GM21619 (cell line): ENCODE measurements at regions not wholly inside any gene's neighbourhood (a gene's known extent, or its start where the extent isn't known, plus 50 kb on each side); places are given as distances from the start of the nearest gene placed in this dataset.
"Not testable (repeated sequence)": the region's sequence is repeated elsewhere in the genome, so short reads cannot be mapped to it uniquely, and the experiment has no call there.

Experiments
- ATAC-seq: cut with Tn5 transposase; IDR thresholded peaks from one replicate; pipeline ENCODE4 v1.9.1; 2021; ENCODE audit not compliant: unreplicated experiment

DNA sequence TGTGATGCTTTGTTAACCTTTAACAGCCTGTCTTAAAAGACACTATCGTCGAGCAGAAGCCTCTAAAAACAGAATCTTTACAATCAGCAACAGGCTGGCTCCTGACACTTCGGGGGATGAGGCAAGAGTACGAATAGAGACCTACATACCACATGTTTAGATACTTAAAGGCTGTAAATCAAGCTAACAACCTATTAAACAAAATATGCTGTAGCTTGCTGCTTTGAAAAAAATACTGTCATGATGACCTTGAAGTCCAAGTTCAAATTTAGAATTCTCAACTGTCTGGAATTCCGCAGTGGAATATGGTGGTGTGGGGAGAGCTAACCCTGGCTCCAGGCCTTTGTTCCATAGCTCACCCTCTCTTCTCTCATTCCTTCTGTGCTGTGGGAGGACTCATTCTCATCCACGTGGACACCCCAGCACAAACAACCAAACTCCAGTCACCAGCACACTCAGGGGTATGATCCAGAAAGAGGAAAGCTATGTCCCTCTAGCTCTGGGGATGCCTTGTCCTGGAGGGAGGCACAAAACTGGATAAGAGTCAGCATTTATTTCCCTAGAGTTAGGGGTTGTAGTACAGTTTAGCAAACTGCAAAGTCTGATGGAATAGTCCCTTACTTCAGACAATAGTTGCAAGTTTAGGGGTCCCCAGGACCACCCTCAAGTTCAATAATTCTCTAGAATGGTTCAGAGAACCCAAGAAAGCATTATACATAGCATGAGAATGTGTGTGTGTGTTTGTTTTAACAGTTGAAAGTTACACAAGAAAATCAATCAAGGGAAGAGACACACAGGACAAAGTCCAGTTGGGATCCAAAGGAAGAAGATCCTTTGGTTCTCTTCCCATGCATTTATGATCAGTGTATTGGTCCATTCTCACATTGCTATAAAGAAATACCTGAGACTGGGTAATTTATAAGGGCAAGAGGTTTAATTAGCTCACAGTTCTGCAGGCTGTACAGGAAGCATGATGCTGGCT lies 196.1 kb upstream of the SVIL start:
- no peak for ATAC-seq

DNA sequence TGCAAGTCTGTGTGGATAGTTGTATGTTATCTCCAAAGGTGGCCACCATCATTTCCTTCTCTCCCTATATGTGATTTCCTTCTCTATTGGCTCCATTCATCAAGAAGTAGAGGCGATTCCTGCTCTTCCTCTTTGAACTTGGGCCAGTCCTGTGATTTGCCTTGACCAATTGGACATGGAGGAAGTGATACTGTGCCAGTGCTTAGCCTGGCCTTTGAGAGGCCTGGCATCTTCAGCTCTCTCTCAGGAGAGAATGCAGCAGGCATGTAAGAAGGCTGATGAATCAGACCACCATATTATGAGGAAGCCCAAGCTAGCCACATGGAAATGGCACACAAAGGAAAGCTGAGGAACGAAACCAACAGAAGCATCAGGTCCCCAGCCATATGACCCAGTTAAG lies 195.0 kb upstream of the SVIL start:
- ATAC-seq = no peak

DNA sequence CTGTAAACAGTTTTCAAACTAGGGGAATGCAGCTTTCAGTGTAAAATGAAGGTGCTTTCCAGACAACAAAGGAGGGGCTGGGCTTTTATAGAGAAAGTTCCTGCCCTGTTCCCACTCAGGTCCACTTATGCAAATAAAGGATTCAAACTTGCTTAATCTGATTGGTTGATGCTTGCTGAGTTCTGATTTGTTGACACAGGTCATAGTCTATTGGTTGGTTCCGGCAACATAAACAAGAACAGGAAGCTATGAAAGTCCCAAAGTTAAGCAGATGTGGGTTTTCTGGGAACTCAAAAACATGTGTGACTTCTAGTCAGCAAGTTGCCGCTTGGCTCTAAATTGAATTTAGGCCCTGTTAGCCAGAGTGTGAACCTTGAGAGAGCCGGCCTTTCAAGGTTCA lies 194.2 kb upstream of the SVIL start:
- no peak for ATAC-seq

DNA sequence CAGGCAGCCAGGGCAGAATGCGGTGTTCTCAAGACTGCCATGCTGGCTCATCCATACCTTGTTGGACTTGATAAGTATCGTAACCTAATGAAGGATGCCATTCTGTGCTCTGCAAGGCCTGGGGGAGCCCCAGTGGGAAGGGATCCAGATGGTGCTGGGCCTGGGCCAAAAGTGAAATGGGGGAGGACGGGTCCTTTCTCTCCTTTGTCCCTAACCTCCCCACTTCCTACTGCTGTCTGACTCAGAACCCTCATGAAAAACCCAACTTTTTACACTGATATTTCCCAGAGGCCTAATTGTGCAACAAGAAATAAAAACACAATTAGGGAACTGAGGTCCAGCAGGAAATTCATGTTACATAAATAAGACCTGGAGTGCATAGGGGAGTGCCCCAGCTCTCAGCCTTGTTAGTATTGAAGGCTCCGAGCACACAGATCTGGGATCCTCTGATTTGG lies 193.7 kb upstream of the SVIL start:
- ATAC-seq = no peak

DNA sequence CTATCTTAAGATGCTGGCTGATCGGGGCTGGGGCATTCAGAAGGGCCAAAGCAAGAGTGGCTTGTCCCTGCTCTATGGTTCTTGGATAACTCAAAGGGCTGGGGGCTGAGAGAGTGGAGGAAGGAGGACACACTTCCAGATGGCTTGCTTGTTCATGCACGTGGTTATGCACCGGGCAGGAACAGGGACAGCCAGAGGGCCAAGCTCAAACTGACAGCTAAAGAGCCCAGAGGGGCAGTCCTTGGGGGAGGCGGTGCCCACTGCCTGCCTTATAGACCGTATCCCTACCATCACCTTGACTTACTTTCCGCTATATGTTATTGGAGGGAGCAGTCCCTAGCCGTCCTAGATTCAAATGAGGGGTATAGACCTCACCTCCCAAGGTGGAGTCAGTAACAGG lies 192.7 kb upstream of the SVIL start:
- no peak for ATAC-seq

DNA sequence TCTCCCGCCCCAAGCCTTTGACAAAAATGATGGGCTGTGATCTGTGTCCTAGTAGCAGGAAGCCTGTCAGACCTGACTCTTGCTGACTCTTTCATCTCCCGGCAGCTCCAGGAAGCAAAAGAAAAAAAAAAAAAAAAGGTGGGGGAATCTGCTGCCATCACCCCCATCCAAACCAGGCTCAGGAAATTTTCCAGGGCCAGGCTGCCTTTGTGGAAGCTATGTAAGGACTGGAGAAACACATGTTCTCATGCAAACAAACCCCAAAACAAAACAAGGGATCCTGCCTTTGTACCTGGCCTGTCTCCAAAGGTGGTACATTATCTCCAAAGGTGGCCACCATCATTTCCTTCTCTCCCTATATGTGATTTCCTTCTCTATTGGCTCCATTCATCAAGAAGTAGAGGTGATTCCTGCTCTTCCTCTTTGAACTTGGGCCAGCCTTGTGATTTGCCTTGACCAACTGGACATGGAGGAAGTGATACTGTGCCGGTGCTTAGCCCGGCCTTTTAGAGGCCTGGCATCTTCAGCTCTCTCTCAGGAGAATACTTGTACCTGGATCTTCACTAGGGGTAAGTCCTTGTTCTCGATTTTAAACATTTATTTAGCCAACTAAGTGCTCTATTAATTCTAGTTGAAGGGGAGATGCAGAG lies 192.2 kb upstream of the SVIL start:
- ATAC-seq = no peak

DNA sequence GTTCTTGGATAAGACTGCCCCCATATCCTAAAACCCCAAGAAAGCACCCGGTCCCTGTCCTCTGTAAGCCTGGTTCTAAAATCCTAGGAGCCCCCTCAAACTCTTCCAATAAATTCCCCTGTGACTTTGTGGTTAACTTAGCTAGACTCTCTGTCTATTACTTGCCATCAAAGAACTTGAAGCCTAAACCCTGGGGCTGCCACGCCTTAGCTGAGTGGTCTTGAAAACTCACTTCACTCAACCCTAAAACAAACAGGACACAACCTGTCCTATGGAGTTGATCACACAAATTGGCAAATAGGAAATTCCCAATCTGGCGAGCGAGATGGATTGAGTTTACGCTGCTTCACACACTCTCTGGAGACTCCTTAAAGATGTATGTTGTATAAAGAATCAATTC lies 191.4 kb upstream of the SVIL start:
- no peak for ATAC-seq

DNA sequence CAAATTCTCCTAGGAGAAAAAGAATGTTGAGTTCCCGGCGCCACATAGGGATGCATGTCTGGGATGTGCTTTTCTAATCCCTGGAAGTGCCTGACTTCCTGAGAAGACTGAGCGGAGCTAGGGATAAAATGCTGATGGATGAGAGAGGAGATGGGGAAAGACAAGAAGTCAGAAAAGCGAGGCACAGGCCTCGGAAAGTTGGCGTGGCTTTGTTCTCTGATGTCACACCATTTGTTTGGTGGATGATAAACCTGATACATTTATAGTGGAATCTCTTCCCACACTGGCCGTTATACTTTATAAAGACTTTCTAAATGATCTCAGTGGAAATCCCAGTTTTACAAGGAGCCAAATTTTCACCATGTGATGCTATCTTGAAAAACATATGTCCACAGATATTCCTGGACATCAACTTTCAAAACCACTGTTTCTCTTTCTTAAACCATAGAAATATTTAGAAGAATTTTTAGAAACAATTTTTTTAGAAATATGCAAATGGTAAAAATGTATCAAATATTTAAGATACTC lies 188.8 kb upstream of the SVIL start:
- ATAC-seq = no peak

DNA sequence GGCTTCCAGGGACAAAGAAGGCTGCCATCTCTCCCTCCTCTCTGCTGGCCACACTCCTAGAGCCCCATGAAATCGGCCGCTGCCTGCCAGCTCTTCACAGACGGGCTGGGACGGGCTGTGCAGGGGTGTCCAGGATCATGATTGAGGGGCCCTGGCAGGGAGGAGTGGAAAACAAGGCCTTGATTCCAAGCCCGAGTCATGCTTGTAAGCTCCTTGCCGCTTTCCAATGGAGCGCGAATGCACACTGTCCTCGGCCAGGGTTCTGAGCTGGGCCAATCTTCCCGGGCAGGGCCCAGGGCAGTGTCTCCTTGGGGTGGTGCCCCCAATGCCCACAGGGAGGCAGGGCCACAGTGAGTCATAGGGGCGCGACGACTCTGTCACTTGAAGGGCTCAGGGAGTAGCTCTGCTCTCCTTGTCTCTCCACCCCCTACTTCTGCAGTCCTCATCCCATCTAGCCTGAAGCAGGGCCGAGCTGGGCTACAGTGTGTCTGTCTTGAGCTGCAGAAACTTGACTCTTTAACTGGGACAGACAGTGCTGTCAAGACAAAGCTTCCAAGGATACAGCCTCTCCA lies 186.2 kb upstream of the SVIL start:
- no peak for ATAC-seq

DNA sequence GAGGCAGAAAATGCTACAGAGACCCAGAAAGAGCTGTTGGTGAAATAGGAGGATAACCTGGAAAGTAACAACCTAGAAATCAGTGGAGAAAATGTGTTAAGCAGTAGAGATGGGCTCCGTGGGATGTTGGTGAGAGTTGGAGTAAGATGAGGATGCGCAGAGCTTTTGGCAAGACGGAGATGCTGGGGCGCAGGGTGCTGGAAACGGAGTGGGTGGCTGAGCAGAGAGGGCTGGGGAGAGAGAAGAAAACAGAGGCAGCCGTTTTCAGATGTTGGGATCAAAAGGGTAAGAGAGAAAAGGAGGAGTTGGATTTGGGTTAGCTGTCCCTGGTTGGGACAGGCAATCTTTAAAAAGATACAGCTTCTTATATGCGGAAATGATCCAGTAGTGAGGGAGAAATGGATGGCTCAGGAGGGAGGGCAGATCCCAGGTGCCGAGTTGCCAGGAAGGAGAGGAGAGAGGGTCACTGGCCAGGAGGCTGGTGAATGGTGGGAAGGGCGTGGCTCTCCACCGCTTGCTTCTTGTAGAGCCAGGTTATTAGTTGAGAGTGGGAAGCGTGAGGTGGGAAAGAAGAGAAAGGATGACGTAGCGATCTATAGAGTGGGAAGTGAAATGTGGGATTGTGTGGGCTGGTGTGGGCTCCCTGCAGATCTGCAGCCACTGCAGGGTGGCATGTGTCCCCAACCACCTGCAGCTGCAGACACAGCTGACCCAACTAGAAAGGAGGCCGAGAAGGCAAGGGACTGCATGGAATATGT lies 182.2 kb upstream of the SVIL start:
- no peak for ATAC-seq

DNA sequence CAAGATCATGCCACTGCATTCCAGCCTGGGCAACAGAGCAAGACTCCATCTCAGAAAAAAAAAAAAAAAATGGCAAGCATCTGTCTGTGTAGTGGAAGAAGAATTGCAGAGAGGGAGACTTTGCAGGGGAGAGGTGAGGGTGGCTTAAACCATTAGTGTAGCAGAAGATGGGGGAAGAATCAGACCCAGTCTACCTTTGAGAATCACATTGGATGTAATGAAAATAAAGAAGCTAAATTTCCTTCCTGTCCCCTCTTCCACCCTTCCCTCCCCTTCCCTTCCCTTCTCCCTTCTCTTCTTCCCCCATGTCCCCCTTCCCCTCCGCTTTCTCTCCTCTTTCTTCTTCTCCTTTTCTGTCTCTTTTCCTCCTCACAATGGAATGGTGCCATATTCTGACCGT lies 180.8 kb upstream of the SVIL start:
- ATAC-seq = no peak

DNA sequence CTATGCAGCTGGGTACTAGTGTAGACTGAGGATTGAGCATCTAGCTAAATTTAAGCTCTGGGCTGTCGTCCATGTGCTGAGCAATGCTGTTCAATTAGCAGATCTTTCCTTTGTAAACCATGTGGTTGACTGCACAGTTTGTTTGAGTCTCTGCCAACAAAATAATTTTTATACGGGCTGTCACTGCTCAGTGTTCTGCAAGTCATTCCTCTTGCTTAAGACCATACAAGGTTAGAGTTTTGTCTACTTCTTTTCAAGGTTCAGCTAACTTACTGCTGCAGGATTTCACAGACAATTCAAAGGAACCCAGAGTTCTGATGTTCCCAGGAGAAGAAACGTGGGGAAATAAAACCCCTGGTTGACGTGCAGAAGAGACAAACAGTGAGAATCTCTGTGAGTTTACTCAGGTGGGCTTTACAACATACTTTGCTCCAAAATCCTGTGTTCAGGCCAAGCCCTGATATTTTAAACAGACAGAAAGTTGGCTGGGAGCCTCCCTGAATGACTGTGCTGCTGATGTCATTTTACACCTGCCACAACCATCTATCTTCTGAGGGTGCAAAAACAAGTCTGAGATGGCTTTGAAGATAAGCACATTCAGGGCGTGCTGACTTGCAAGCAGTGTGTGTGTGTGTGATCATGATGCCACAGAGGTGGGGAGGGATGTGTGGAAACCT lies 177.1 kb upstream of the SVIL start:
- no peak for ATAC-seq

DNA sequence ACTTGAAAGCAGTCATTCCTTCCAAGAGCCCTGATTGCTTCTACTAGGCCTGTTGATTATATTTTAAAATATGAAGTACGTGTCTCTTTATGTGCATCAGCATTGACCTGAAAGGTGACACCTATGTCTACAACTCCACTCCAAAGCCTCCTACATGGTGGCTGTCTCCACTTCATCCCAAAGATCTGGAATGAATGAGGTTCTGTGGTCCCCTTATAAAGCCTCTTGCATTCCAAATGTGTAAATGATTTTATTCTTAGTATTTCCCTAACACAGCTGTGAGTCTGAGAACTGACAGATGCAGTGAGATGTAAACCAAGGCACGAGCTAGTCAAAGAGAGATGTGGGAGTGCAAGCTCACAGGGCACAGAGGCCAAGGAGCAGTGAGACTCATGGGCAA lies 176.0 kb upstream of the SVIL start:
- no peak for ATAC-seq

DNA sequence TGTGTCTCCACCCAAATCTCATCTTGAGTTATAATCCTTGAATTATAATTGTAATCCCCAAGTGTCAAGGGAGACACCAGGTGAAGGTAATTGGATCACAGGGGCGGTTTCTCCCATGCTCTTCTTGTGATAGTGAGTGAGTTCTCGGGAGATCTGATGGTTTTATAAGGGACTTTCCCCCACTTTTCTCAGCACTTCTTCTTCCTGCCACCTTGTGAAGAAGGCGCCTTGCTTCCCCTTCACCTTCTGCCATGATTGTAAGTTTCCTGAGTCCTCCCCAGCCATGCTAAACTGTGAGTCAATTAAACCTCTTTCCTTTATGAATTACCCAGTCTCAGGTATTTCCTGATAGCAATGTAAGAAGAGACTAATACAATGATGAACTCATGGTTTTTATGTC lies 175.5 kb upstream of the SVIL start:
- ATAC-seq = not testable (repeated sequence)

DNA sequence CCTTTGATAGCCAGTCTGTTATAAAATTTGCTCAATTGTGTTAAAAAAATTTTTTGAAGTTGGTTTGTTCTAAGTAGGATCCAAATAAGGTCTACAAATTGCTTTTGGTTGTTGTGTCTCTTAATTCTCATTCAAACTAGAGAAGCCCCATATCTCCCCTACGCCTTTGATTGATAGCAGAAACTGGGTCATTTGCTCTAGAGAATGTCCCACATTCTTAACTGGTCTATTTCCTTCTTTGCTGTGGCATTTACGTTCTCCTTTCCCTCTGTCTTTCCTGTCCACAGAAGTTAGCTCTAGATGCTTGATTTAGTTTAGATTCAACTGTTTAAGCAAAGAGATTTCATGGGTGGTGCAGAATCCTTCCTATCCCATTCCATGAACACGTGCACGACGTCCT lies 174.6 kb upstream of the SVIL start:
- ATAC-seq = no peak

DNA sequence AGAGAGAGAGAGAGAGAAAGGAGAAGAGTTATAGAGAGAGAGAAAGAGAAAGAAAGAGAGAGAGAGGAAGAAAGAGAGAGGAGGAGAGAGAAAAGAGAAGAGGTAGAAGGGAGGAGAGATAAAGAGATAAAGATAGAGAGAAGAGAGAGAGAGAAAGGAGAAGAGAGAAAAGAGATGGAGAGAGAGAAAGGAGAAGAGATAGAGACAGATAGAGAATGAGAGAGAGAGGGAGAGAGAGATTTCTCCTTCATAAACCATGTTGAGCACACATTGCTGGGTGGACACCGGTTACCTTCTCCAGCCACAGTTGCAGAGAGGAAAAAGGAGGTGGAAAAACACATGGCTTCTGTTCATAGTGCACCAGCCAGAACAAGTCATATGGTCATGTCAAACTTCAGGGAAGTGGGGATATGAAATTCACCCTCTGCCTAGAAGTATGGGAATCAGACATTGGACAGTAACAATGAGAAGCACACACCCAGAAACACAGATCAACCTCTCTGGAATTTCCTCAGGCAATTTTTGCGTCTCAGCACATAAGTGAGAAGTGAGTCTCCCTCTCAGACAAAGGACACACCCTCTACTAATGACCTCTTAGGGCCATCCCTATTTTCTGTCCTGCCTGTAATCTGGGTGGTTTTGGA lies 172.5 kb upstream of the SVIL start:
- no peak for ATAC-seq

DNA sequence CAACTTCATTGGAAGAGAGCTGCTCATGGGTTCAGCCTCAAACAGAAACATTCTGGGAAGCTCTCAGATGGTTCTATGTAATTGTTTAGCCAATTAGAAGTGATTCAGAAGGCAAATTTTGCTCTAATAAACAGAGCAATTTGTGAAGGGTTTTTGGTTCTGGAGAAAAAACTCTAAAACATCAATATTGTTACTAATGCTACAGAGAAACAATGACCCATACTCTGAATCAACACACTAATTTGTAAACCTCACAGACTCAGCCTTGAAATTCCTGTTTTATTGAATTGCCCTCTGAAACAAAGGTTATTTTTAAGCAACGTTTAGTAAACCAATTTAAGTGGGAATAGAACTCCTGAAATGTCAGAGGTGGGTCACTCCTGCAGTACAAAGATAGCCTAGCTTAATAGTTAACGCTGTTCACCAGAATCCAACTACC lies 171.6 kb upstream of the SVIL start:
- no peak for ATAC-seq

DNA sequence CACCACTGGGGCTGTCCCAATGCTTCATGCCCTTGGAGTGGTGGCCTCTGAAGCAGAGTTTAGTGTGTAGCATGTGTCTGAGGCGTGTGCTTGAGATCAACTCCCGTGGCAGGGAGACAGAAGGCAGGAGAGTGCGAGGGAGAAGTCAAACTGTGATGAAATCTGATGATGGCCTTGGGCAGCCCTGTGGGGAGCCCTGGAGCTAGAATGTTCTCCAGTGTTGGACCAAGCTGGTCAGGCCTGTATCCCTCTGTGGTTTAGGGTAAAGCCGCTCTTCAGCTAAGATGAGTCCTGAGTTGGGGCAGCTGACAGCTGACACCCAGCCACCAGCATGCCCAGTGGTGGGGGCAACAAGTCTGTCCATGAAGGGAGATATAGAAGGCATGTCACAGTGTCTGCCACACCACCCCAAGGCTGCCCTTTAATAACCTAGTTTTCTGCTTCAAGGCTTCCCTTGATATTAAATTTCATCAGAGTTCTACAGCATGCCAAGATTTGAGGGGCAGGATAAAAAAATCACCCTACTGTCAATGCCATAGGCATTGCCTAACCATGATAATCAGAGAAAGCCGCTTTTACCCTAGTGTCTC lies 170.5 kb upstream of the SVIL start:
- ATAC-seq = no peak

DNA sequence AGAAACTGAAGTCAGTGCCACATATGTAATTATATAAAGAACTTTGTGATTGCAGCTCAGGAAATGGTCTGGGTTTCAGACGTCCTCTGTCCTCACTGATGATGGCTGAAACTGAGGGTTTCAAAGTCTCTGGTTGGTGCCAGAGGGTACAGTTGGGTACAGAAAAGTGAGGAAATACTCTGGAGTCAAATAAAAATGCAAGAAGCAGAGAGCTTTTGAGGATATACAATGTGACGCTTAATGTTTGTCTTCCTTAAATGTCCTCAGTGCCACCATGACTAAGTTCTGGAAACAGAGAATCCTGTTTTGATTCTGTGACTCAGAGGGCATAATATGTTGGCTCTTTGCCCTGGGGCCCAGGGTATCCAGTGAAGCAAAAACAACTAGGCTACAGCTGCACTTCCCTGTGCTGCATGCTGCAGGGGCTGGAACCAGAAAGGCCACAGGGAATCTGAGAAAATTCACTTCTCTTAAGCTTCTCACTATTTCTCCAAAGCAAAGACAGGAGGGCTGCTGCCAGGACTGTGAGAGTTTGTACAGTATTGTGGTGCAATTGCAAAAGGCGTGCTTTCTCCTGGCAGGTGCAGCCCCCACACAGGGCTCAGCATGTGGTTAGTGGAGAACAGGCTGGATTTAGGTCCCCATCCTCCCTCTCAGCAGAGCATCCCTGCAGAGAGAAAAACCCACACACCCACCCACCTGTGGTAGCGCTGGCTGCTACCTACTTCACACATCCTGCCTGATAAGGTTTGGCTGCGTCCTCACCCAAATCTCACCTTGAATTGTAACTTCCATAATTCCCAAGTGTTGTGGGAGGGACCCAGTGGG lies 169.5 kb upstream of the SVIL start:
- ATAC-seq = no peak
